Mesodermal cell (in vitro differentiated cells): ENCODE measurements at regions not wholly inside any gene's neighbourhood (a gene's known extent, or its start where the extent isn't known, plus 50 kb on each side); places are given as distances from the start of the nearest gene placed in this dataset.
"Not testable (repeated sequence)": the region's sequence is repeated elsewhere in the genome, so short reads cannot be mapped to it uniquely, and the experiment has no call there.

Experiments
- H3K27ac ChIP-seq: 2 replicates; pipeline ENCODE4 v1.7.0; 2013; ENCODE audit warnings: mild to moderate bottlenecking, low read depth, low read length, moderate library complexity; ENCODE audit not compliant: severe bottlenecking
- H3K36me3 ChIP-seq: 2 replicates; pipeline ENCODE4 v1.7.1; 2013; ENCODE audit warnings: mild to moderate bottlenecking, low read length, moderate library complexity; ENCODE audit not compliant: control insufficient read depth, insufficient read depth
- H3K4me1 ChIP-seq: one replicate; pipeline ENCODE4 v1.7.1; 2013; ENCODE audit warnings: mild to moderate bottlenecking, low read length; ENCODE audit not compliant: insufficient read depth, control insufficient read depth, poor library complexity, severe bottlenecking
- H3K4me3 ChIP-seq: 2 replicates; pipeline ENCODE4 v1.7.0; 2013; ENCODE audit warnings: low read length, control low read depth, mild to moderate bottlenecking; ENCODE audit not compliant: insufficient read depth, poor library complexity, severe bottlenecking; ENCODE audit errors: extremely low read depth
- H3K9me3 ChIP-seq: 2 replicates; pipeline ENCODE4 v1.7.1; 2013; ENCODE audit warnings: mild to moderate bottlenecking, low read length, moderate library complexity; ENCODE audit not compliant: control insufficient read depth
- WGBS, 2 experiments: methylation state at CpG; one replicate each; pipeline ENCODE4 v1.1.5; 2013; ENCODE audit warnings: missing lambda C conversion rate in 2 of 2; ENCODE audit not compliant: insufficient coverage in 2 of 2; 5-methylcytosine and 5-hydroxymethylcytosine counted together

DNA sequence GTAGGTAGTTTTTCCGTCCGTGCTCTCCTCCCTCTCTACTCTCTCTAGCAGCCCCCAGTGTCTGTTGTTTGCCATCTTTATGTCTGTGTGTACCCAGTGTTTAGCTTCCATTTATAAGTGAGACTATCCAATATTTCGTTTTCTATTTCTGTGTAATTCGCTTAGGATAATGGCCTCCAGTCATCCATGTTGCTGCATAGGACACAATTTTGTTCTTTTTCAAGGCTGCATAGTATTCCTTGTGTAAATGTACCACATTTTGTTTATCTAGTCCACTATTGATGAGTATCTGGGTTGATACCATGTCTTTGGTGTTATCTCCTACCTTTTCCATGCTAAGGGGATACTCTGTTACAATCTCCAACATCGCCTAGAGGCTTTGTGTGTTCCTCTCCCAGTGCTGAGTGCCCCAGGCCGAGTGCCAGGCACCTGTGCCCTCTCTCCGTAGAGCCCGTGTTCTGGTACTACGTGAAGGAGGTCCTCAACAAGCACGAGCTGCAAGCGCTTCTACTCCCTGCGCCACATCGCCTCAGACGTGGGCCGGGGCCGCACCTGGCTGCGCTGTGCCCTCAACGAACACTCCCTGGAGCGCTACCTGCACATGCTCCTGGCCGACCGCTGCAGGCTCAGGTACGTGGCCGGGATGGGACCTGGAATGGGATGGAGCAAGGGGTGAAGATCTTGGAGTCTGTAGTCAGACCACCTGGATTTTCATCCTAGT lies 51.0 kb downstream of the NPIPB11 start:
- 96% methylated on average over 11 to 12 of the region's 23 CpGs for WGBS, 2 experiments
- not testable (repeated sequence) for H3K9me3 ChIP-seq, H3K4me1 ChIP-seq, H3K4me3 ChIP-seq, H3K36me3 ChIP-seq, H3K27ac ChIP-seq

GRCh38 chr16:29354449-29354848 lies 52.1 kb downstream of the NPIPB11 start:
- H3K9me3 ChIP-seq, H3K4me3 ChIP-seq, H3K36me3 ChIP-seq, H3K27ac ChIP-seq, H3K4me1 ChIP-seq: not testable (repeated sequence)
- WGBS, 2 experiments: no CpG with 5 or more reads among the region's 5 CpGs

GRCh38 chr16:29352617-29352999 lies 53.9 kb downstream of the NPIPB11 start:
- WGBS, 2 experiments: 80% methylated on average over 1 of the region's 2 CpGs; no CpG with 5 or more reads in 1 of the 2 experiments
- H3K9me3 ChIP-seq, H3K4me3 ChIP-seq, H3K4me1 ChIP-seq, H3K27ac ChIP-seq, H3K36me3 ChIP-seq: not testable (repeated sequence)

GRCh38 chr16:29351970-29352616 lies 54.4 kb downstream of the NPIPB11 start:
- not testable (repeated sequence) for H3K4me1 ChIP-seq, H3K4me3 ChIP-seq, H3K9me3 ChIP-seq, H3K36me3 ChIP-seq, H3K27ac ChIP-seq
- WGBS, 2 experiments: no CpG with 5 or more reads among the region's 9 CpGs

DNA sequence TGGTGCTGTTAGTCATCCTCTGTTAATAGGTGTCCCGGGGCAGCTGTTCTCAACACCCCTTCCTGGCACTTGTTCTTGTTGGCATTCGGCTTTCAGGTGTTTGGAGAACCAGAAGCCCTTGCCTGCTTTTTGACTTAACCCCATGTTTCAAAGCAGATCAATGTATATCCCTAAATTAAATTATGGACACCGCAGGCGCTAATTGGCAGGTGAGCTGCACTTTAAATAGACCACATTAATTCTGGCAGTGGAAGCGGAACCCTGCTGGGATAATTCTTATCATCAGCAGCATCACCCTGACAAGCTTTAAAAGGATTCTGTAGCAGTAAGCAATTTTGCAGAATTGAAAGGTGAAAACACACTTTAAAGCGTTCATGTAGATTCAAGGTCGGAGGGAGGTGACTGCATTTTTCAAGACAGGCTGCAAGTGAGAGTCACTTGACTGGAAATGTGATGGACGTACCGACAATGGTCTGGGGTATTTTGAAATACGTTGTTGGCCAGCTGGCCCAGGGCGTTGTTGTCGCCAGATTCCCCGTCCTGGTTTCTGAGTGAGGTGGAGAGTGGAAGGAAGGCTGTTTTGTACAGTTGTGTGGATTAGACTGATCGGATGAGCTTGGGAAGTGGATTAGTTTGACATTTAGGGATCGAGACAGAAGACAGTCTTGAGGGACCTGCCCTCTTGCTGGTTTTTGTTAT lies 55.1 kb downstream of the NPIPB11 start:
- H3K27ac ChIP-seq, H3K4me1 ChIP-seq, H3K36me3 ChIP-seq, H3K9me3 ChIP-seq, H3K4me3 ChIP-seq: not testable (repeated sequence)
- 78 to 79% methylated on average over 2 of the region's 15 CpGs for WGBS, 2 experiments

GRCh38 chr16:29349966-29350365 lies 56.5 kb downstream of the NPIPB11 start:
- not testable (repeated sequence) for H3K4me3 ChIP-seq, H3K36me3 ChIP-seq, H3K27ac ChIP-seq, H3K4me1 ChIP-seq, H3K9me3 ChIP-seq
- WGBS, 2 experiments: 85 to 87% methylated on average over 5 of the region's 7 CpGs

- H3K4me1 ChIP-seq, H3K4me3 ChIP-seq, H3K27ac ChIP-seq, H3K9me3 ChIP-seq, H3K36me3 ChIP-seq: not testable (repeated sequence)
- no CpG with 5 or more reads among the region's 3 CpGs for WGBS, 2 experiments
Measured at GRCh38 chr16:29348748-29349147, 57.8 kb downstream of the NPIPB11 start.

- not testable (repeated sequence) for H3K4me3 ChIP-seq, H3K36me3 ChIP-seq, H3K9me3 ChIP-seq, H3K4me1 ChIP-seq, H3K27ac ChIP-seq
- WGBS, 2 experiments: no CpG with 5 or more reads among the region's 2 CpGs
Measured at GRCh38 chr16:29348123-29348690, 58.3 kb downstream of the NPIPB11 start.

DNA sequence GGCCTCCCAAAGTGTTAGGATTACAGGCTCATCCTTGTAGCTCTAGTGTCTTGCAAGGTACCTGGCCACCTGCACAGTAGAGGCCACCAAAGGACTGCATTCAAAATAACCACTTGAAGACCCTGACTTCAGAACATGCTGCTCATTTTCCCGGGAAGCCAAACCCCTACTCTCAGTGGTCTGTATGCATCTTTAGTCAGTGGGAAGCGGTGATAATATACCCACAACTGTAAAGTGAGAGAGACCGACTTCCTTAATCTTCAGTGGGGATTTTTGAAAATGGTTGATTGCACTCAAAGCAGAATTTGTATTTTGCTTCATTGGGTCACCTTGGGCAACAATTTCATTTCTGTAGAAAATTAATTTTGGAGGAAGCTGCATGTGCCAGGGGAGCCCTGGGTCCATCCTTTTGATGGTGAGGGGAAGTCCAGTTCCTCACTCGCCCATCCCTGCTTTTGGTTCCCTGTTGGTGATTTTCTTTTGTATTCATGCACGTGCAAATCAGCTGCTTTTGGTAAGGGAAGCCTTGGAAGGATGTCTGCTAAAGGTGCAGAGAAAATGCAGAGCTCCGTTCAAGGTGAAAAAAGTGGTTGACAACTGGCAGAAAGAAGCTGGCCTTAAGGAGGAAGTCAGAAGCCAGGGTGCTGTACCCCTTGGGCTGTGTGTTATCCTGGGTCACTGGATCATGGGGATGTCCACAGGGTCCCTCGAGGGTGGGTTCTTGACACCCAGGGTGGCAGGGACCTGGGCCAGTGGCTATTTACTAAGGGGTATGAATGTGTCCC lies 59.5 kb downstream of the NPIPB11 start:
- not testable (repeated sequence) for H3K4me1 ChIP-seq, H3K9me3 ChIP-seq, H3K4me3 ChIP-seq, H3K27ac ChIP-seq, H3K36me3 ChIP-seq
- WGBS, 2 experiments: 86 to 100% methylated on average over 1 to 2 of the region's 7 CpGs

DNA sequence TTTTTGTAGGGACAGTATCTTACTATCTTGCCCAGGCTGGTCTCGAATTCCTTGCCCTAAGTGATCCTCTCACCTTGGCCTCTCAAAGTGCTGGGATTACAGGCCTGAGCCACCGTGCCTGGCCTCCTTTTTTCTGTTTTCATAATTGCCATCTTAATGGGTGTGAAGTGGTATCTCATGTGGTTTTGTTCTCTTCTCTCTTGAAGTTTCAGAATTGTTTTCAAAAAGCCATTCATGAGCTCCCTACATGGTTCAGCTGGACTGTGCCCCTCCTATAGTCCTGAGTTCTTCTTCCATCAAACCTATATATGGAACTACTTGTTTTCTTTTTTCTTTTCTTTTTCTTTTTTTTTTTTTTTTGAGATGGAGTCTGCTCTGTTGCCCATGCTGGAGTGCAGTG lies 60.3 kb downstream of the NPIPB11 start:
- no CpG with 5 or more reads among the region's 2 CpGs for WGBS, 2 experiments
- not testable (repeated sequence) for H3K36me3 ChIP-seq, H3K27ac ChIP-seq, H3K9me3 ChIP-seq, H3K4me3 ChIP-seq, H3K4me1 ChIP-seq
